ENCODE measurements at regions not wholly inside any gene's neighbourhood (a gene's known extent, or its start where the extent isn't known, plus 50 kb on each side); places are given as distances from the start of the nearest gene placed in this dataset.
A peak's percentile ranks its signal among the peaks of the same experiment; 100 is the strongest.

GRCh38 chr18:22355598-22355997 lies 62.1 kb downstream of the CTAGE1 start:
- TF ChIP-seq EZH2phosphoT487 (IDR thresholded peaks at IDR 0.05; ENCODE audit: insufficient read depth, low read depth) (no peak), EZH2 (IDR thresholded peaks at IDR 0.05; ENCODE audit: insufficient read depth, poor library complexity, severe bottlenecking) (no peak)
- Histone ChIP-seq H3K9me2 (ENCODE audit: insufficient read depth) (no peaks in the 10 kb centered on the region), H2AFZ (no peak overlapping the region), H3K27me3 (replicated peaks; ENCODE audit: insufficient read depth) (0 out of 2 replicates have a peak, but pooled peaks cover 3% of the 10 kb centered on the region), H3K4me1 (ENCODE audit: insufficient read depth) (no peaks in the 10 kb centered on the region), H3K4me3 (no peak overlapping the region), H3K36me3 (ENCODE audit: low read depth) (no peaks in the 10 kb centered on the region), H3K9ac (no peak overlapping the region), H3K27ac (no peak overlapping the region), H3K9me3 (ENCODE audit: low read depth) (no peaks in the 10 kb centered on the region), H4K20me1 (ENCODE audit: insufficient read depth) (no peaks in the 10 kb centered on the region), H3K79me2 (ENCODE audit: insufficient read depth) (no peaks in the 10 kb centered on the region), H3K4me2 (ENCODE audit: unreplicated experiment) (no peak overlapping the region), H3F3A (ENCODE audit: insufficient read depth) (peaks cover 2% of the 10 kb centered on the region; the same call in 1 of the 2 replicates)
- in situ Hi-C loops (cut with MboI) = no loop called here
- no peak for DNase-seq
- WGBS, 2 experiments (ENCODE audit: low coverage in 1 of 2, low lambda C conversion rate in 2 of 2, missing lambda C conversion rate in 2 of 2) = 73 to 76% methylated on average over 6 of the region's 6 CpGs

GRCh38 chr18:22355069-22355468 lies 62.6 kb downstream of the CTAGE1 start:
- no peak overlapping the region for H2AFZ ChIP-seq
- WGBS, 2 experiments (ENCODE audit: low coverage in 1 of 2, low lambda C conversion rate in 2 of 2, missing lambda C conversion rate in 2 of 2) = 83 to 85% methylated on average over 6 of the region's 6 CpGs
- no peak overlapping the region for H3K4me2 ChIP-seq (ENCODE audit: unreplicated experiment)
- no peaks in the 10 kb centered on the region for H3K79me2 ChIP-seq (ENCODE audit: insufficient read depth)
- no peak overlapping the region for H3K27ac ChIP-seq
- TF ChIP-seq EZH2 (IDR thresholded peaks at IDR 0.05; ENCODE audit: insufficient read depth, poor library complexity, severe bottlenecking) = no peak
- no peak for TF ChIP-seq EZH2phosphoT487 (IDR thresholded peaks at IDR 0.05; ENCODE audit: insufficient read depth, low read depth)
- in situ Hi-C loops (cut with MboI) = no loop called here
- H3K9me2 ChIP-seq (ENCODE audit: insufficient read depth) = no peaks in the 10 kb centered on the region
- DNase-seq = no peak
- peaks cover 7% of the 10 kb centered on the region; the same call in 1 of the 2 replicates for H3F3A ChIP-seq (ENCODE audit: insufficient read depth)
- peaks cover 3% of the 10 kb centered on the region; the same call in 1 of the 2 replicates for H3K4me1 ChIP-seq (ENCODE audit: insufficient read depth)
- 0 out of 2 replicates have a peak, but pooled peaks cover 3% of the 10 kb centered on the region for H3K27me3 ChIP-seq (replicated peaks; ENCODE audit: insufficient read depth)
- H3K36me3 ChIP-seq (ENCODE audit: low read depth) = no peaks in the 10 kb centered on the region
- H4K20me1 ChIP-seq (ENCODE audit: insufficient read depth) = no peaks in the 10 kb centered on the region
- no peak overlapping the region for H3K9ac ChIP-seq
- no peak overlapping the region for H3K4me3 ChIP-seq
- no peaks in the 10 kb centered on the region for H3K9me3 ChIP-seq (ENCODE audit: low read depth)

GRCh38 chr18:22349966-22350365 lies 67.7 kb downstream of the CTAGE1 start:
- peaks cover 47% of the 10 kb centered on the region for H3F3A ChIP-seq (ENCODE audit: insufficient read depth)
- peak overlapping the region; percentile 76; the same call in 1 of the 2 replicates for H3K9ac ChIP-seq

GRCh38 chr18:22349317-22349898 lies 68.3 kb downstream of the CTAGE1 start:
- H3F3A ChIP-seq (ENCODE audit: insufficient read depth) = peaks cover 51% of the 10 kb centered on the region
- no peaks in the 10 kb centered on the region for H3K36me3 ChIP-seq (ENCODE audit: low read depth)
- H3K9ac ChIP-seq = peak overlapping the region; percentile 76
- DNase-seq = peak; percentile 27
- in situ Hi-C loops (cut with MboI) = no loop called here
- H3K27me3 ChIP-seq (replicated peaks; ENCODE audit: insufficient read depth) = 0 out of 2 replicates have a peak, but pooled peaks cover 3% of the 10 kb centered on the region
- 30 to 31% methylated on average over 11 of the region's 11 CpGs for WGBS, 2 experiments (ENCODE audit: low coverage in 1 of 2, low lambda C conversion rate in 2 of 2, missing lambda C conversion rate in 2 of 2)
- H3K4me2 ChIP-seq (ENCODE audit: unreplicated experiment) = peak overlapping the region; percentile 81
- H3K9me2 ChIP-seq (ENCODE audit: insufficient read depth) = no peaks in the 10 kb centered on the region
- no peaks in the 10 kb centered on the region for H3K9me3 ChIP-seq (ENCODE audit: low read depth)
- TF ChIP-seq EZH2phosphoT487 (IDR thresholded peaks at IDR 0.05; ENCODE audit: insufficient read depth, low read depth) (no peak), EZH2 (IDR thresholded peaks at IDR 0.05; ENCODE audit: insufficient read depth, poor library complexity, severe bottlenecking) (no peak)
- peaks cover 51% of the 10 kb centered on the region for H3K4me1 ChIP-seq (ENCODE audit: insufficient read depth)
- peak overlapping the region; percentile 78 for H2AFZ ChIP-seq
- no peaks in the 10 kb centered on the region for H3K79me2 ChIP-seq (ENCODE audit: insufficient read depth)
- H3K27ac ChIP-seq = peak overlapping the region; percentile 76
- H3K4me3 ChIP-seq = peak overlapping the region; percentile 69
- H4K20me1 ChIP-seq (ENCODE audit: insufficient read depth) = no peaks in the 10 kb centered on the region

More at GRCh38 chr18:22349966-22350365, 67.7 kb downstream of the CTAGE1 start:
- TF ChIP-seq EZH2phosphoT487 (IDR thresholded peaks at IDR 0.05; ENCODE audit: insufficient read depth, low read depth) = no peak
- H3K9me2 ChIP-seq (ENCODE audit: insufficient read depth) = no peaks in the 10 kb centered on the region
- no peaks in the 10 kb centered on the region for H3K79me2 ChIP-seq (ENCODE audit: insufficient read depth)
- no peaks in the 10 kb centered on the region for H3K36me3 ChIP-seq (ENCODE audit: low read depth)
- no peaks in the 10 kb centered on the region for H4K20me1 ChIP-seq (ENCODE audit: insufficient read depth)
- WGBS, 2 experiments (ENCODE audit: low coverage in 1 of 2, low lambda C conversion rate in 2 of 2, missing lambda C conversion rate in 2 of 2) = 28 to 30% methylated on average over 8 of the region's 8 CpGs
- peak; percentile 64 for DNase-seq
- peak overlapping the region; percentile 76; the same call in 1 of the 2 replicates for H3K27ac ChIP-seq
- 0 out of 2 replicates have a peak overlapping the region, but pooled peaks have one; percentile 69 for H3K4me3 ChIP-seq
- H3K9me3 ChIP-seq (ENCODE audit: low read depth) = no peaks in the 10 kb centered on the region
- H3K27me3 ChIP-seq (replicated peaks; ENCODE audit: insufficient read depth) = 0 out of 2 replicates have a peak, but pooled peaks cover 3% of the 10 kb centered on the region
- in situ Hi-C loops (cut with MboI) = no loop called here
- H2AFZ ChIP-seq = peak overlapping the region; percentile 78; the same call in 1 of the 2 replicates
- peak overlapping the region; percentile 81 for H3K4me2 ChIP-seq (ENCODE audit: unreplicated experiment)
- H3K4me1 ChIP-seq (ENCODE audit: insufficient read depth) = peaks cover 50% of the 10 kb centered on the region
